ENCODE measurements at regions not wholly inside any gene's neighbourhood (a gene's known extent, or its start where the extent isn't known, plus 50 kb on each side); places are given as distances from the start of the nearest gene placed in this dataset.

GRCh38 chr20:39234520-39235095 is 272.5 kb downstream of the DHX35 start:
- no peak for DNase-seq (ENCODE audit: low read depth in 3 of 3)

- no peak for DNase-seq (ENCODE audit: low read depth in 3 of 3)
These were observed 271.6 kb downstream of the DHX35 start for GRCh38 chr20:39233755-39234154.

DNA sequence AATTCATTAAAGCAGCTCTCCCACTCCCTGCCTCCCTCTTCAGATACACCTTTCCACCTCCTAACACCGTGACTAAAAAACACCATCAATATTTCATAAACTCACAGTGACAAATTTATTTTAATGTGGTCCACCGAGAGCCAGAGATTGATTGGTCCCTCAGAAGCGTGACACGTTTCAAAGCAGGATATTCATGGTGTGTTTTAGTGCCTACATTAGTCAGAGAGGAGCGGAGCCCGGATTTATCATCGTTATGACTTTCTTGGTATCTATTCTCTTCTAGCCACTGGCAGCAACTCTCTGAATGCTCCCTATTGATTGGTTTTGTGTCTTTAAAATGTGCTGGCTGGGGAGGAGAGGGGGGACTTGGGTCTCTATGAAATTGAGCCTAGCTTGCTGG is 265.3 kb downstream of the DHX35 start:
- no peak for DNase-seq (ENCODE audit: low read depth in 3 of 3)

DNA sequence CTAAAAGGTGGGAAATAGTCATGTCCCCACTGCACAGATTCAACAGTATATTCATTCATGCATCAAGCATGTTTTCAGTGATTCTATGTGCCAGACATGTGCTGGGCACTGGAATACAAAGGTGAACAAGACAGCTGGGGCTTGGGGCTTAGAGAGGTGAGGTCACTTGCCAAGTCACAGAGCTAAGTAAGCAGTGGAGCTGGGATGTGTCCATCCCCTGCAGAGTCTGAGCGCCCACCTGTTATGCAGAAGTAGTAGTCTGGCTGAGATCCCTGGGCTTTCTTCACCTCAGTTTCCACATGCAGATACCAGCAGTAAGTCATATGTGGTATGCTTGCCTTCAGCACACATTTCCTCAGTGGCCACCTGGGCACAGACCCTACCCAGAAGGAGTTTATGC is 263.8 kb downstream of the DHX35 start:
- no peak for DNase-seq (ENCODE audit: low read depth in 3 of 3)

GRCh38 chr20:39225536-39225935 is 263.4 kb downstream of the DHX35 start:
- DNase-seq (ENCODE audit: low read depth in 3 of 3): no peak

GRCh38 chr20:39222101-39222500 is 260.0 kb downstream of the DHX35 start:
- DNase-seq (ENCODE audit: low read depth in 3 of 3): no peak

GRCh38 chr20:39216195-39216594 is 254.1 kb downstream of the DHX35 start:
- DNase-seq (ENCODE audit: low read depth in 3 of 3): no peak

- no peak for DNase-seq (ENCODE audit: low read depth in 3 of 3)
These were observed 252.7 kb downstream of the DHX35 start for GRCh38 chr20:39214828-39215227.

GRCh38 chr20:39213476-39214145 is 251.5 kb downstream of the DHX35 start:
- no peak for DNase-seq (ENCODE audit: low read depth in 3 of 3)

- DNase-seq (ENCODE audit: low read depth in 3 of 3): no peak
These were observed 249.1 kb downstream of the DHX35 start for GRCh38 chr20:39211060-39211748.

GRCh38 chr20:39210341-39211036 is 248.3 kb downstream of the DHX35 start:
- DNase-seq (ENCODE audit: low read depth in 3 of 3): no peak

GRCh38 chr20:39206899-39207564 is 244.9 kb downstream of the DHX35 start:
- no peak for DNase-seq (ENCODE audit: low read depth in 3 of 3)

GRCh38 chr20:39195582-39196021 is 233.5 kb downstream of the DHX35 start:
- DNase-seq (ENCODE audit: low read depth in 3 of 3): no peak

DNA sequence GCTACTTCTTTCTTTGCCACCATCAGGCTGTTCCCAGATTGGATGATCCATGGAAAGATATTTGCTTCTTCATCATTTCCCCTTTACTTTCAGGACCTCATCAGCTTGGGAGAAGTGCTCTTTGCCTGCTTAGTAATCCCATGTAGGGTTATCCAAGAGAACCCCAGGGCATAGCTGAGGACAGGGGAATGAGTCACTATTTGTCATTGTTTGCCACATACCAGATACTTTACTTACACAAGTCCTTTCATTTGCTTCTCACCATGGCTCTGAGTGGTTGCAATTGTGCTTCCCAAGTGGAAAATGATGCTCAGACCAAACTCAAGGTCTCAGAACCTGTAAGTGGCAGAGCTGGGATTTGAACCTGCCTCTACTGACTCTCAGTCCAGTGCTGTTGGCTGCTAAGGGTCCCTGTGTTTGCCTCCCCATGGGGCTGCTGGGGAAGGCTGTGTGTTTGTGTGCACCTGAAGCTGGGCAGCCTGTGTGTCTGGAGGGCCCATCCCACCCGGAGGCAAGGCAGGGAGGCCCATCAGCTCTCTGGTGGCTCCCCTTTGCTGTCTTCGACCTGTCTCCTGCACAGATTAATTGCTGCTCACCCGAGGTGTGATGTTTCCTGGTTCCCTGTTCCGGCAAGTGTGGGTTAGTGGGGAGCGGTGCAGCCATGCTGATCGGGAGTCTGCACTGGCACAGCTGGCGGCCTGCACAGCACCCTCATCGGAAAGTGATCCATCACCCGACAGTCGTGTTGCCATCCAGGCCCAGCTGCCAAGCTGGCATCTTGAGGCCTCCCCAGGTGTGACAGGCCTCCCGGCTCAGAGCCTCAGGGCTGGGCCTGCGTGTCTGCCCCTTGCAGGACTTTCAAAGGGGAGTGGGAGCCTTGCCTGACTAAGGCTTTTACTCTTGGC is 228.8 kb downstream of the DHX35 start:
- no peak for DNase-seq (ENCODE audit: low read depth in 3 of 3)

DNA sequence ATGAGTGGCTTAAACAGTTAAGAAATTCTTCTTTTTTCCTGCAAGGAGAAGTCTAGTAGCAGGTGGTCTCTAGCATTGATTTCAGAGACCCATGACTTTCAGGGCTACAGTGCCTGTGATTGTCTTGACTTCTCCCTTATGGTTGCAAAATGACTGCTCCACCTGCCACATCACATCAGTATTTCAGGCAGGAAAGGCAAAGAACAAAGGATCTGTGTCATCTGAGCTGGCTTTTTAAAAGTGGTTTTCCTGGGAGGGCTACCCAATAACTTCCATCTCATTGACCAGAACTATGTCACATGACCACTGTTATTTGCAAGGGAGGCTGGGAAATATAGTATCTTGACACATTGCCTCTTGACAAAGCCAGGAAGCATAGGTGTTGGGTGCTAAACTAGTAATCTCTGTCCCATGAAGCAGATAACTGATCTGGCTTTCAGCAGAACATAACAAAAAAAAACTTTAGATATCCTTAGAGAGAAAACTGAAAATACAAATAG is 226.2 kb downstream of the DHX35 start:
- DNase-seq (ENCODE audit: low read depth in 3 of 3): no peak

- no peak for DNase-seq (ENCODE audit: low read depth in 3 of 3)
These were observed 219.3 kb downstream of the DHX35 start for GRCh38 chr20:39181490-39181889.

DNA sequence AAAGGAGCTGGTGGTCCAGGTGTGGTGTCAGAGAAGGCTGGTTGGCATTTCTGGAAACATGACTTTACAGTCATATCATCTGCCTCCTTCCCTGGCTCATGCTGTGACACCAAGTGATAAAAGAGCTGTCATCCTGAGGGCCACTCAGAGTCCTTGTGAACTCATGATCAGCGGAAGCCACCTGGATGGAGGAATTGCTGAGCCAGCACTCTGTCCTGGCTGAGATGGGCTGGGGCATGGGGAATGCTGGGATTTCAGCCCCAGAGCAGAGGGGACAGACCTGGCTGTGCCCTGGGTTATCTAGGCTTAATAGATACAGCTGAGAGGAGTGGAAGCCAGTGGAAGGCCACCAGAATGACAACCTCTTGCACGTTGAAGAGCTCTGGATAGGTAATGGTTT is 214.3 kb downstream of the DHX35 start:
- DNase-seq (ENCODE audit: low read depth in 3 of 3): no peak

- DNase-seq (ENCODE audit: low read depth in 3 of 3): no peak
These were observed 208.8 kb downstream of the DHX35 start for GRCh38 chr20:39170896-39171463.

DNA sequence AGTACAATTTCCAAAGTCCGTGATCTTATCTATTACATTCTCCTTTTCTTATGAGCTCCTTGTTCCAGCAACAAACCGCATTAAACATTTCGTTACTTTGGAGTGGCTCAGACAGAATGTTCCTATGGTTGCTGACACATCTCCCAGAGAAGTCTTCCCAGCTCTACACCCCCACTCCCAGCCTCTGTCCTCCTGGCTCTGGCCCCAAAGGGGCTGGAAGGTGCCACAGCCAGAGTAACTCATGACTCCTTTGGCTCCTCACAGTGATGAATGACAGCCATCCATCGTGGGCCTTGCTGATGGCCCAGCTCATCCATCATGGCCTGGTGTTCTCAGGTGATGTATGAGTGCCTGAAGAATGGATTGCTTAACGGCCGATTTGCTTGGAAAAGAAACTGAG is 203.0 kb downstream of the DHX35 start:
- DNase-seq (ENCODE audit: low read depth in 3 of 3): no peak

DNA sequence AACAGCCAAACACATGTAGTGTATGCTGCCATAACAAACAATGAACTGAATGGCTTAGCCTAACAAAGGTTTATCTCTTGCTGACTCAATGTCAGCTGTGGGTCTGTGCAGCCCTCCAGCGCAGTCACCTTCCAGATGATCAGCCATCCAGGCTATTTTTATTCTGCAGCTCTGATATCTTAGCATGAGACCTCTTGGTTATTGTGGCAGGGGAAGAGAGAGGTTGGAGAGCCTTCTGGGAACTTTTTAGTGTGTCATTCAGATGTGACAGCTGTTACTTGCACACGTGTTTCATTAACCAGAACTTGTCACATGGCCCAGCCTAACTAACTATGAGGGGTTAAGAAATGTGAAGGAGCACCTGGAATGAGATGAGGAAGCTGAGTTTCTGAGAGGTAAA is 202.5 kb downstream of the DHX35 start:
- no peak for DNase-seq (ENCODE audit: low read depth in 3 of 3)
